Testis (tissue), 2 donors: ENCODE measurements at regions not wholly inside any gene's neighbourhood (a gene's known extent, or its start where the extent isn't known, plus 50 kb on each side); places are given as distances from the start of the nearest gene placed in this dataset.

Experiments
- CTCF ChIP-seq, 3 experiments: fragments of 450-650 bp in 2 of 3; fragments of 200-600 bp in 1 of 3; sonication (generic) in 1 of 3; IDR thresholded peaks; one replicate each; pipeline ENCODE4 v1.5.1; 2016 to 2019; ENCODE audit warnings: antibody characterized with exemption in 3 of 3, mild to moderate bottlenecking in 2 of 3, moderate library complexity in 1 of 3
- POLR2A ChIP-seq: fragments of 450-650 bp; IDR thresholded peaks from one replicate; pipeline ENCODE4 v1.6.1; 2017; ENCODE audit warnings: antibody characterized with exemption, mild to moderate bottlenecking, moderate library complexity

GRCh38 chr1:91129017-91129416 is 107.2 kb upstream of the ZNF644 start:
- TF ChIP-seq CTCF (IDR thresholded peaks at IDR 0.05) (no peak), POLR2A (no peak)
